ENCODE measurements at regions not wholly inside any gene's neighbourhood (a gene's known extent, or its start where the extent isn't known, plus 50 kb on each side); places are given as distances from the start of the nearest gene placed in this dataset.
A peak's percentile ranks its signal among the peaks of the same experiment; 100 is the strongest.

- intact Hi-C loops (cut with DNase I), result no loop called here
- DNase-seq (ENCODE audit: extremely low spot score in 2 of 2), result no peak
Measured at GRCh38 chr11:95445746-95446333, 214.8 kb upstream of the SESN3 start.

GRCh38 chr11:95444309-95445241 is 213.6 kb upstream of the SESN3 start:
- no peak for DNase-seq (ENCODE audit: extremely low spot score in 2 of 2)
- intact Hi-C loops (cut with DNase I), result no loop called here
- Histone ChIP-seq H3K9me3 (no peaks in the 10 kb centered on the region), H3K27ac (no peak overlapping the region), H3K27me3 (no peaks in the 10 kb centered on the region), H3K36me3 (no peaks in the 10 kb centered on the region), H3K4me3 (no peak overlapping the region), H3K4me1 (no peaks in the 10 kb centered on the region)
- TF ChIP-seq POLR2A (IDR thresholded peaks at IDR 0.05) (no peak), POLR2AphosphoS5 (IDR thresholded peaks at IDR 0.05; ENCODE audit: insufficient read depth in 1 of 2, low read depth in 1 of 2) (peak in 1 of 2 donors; percentile 67)

More at GRCh38 chr11:95445746-95446333, 214.8 kb upstream of the SESN3 start:
- H3K4me1 ChIP-seq, result no peaks in the 10 kb centered on the region
- H3K27me3 ChIP-seq, result no peaks in the 10 kb centered on the region
- no peak overlapping the region for H3K27ac ChIP-seq
- TF ChIP-seq CTCF (IDR thresholded peaks at IDR 0.05), result no peak
- H3K9me3 ChIP-seq, result no peaks in the 10 kb centered on the region
- H3K4me3 ChIP-seq, result no peak overlapping the region
- H3K36me3 ChIP-seq, result no peaks in the 10 kb centered on the region

GRCh38 chr11:95443386-95443785 is 212.4 kb upstream of the SESN3 start:
- no peaks in the 10 kb centered on the region for H3K9me3 ChIP-seq
- DNase-seq (ENCODE audit: extremely low spot score in 2 of 2), result no peak
- no peaks in the 10 kb centered on the region for H3K27me3 ChIP-seq
- H3K4me3 ChIP-seq, result no peak overlapping the region
- H3K27ac ChIP-seq, result no peak overlapping the region
- intact Hi-C loops (cut with DNase I), result no loop called here
- no peak for TF ChIP-seq POLR2AphosphoS5 (IDR thresholded peaks at IDR 0.05; ENCODE audit: insufficient read depth in 1 of 2, low read depth in 1 of 2)
- TF ChIP-seq POLR2A (IDR thresholded peaks at IDR 0.05), result no peak
- no peak for TF ChIP-seq CTCF (IDR thresholded peaks at IDR 0.05)
- H3K4me1 ChIP-seq, result no peaks in the 10 kb centered on the region
- no peaks in the 10 kb centered on the region for H3K36me3 ChIP-seq

- Histone ChIP-seq H3K4me3 (no peak overlapping the region), H3K27me3 (no peaks in the 10 kb centered on the region), H3K27ac (no peak overlapping the region), H3K9me3 (no peaks in the 10 kb centered on the region), H3K36me3 (no peaks in the 10 kb centered on the region), H3K4me1 (no peaks in the 10 kb centered on the region)
- DNase-seq (ENCODE audit: extremely low spot score in 2 of 2), result no peak
- intact Hi-C loops (cut with DNase I), result no loop called here
- TF ChIP-seq POLR2AphosphoS5 (IDR thresholded peaks at IDR 0.05; ENCODE audit: insufficient read depth in 1 of 2, low read depth in 1 of 2) (no peak), POLR2A (IDR thresholded peaks at IDR 0.05) (no peak), CTCF (IDR thresholded peaks at IDR 0.05) (no peak)
Measured at GRCh38 chr11:95442531-95443050, 211.6 kb upstream of the SESN3 start.

GRCh38 chr11:95435628-95436353 is 204.8 kb upstream of the SESN3 start:
- no peaks in the 10 kb centered on the region for H3K36me3 ChIP-seq
- H3K27ac ChIP-seq, result no peak overlapping the region
- no peaks in the 10 kb centered on the region for H3K27me3 ChIP-seq
- no peaks in the 10 kb centered on the region for H3K9me3 ChIP-seq
- no peak overlapping the region for H3K4me3 ChIP-seq
- intact Hi-C loops (cut with DNase I), result no loop called here
- H3K4me1 ChIP-seq, result peaks cover 6% of the 10 kb centered on the region
- no peak for TF ChIP-seq POLR2AphosphoS5 (IDR thresholded peaks at IDR 0.05; ENCODE audit: insufficient read depth in 1 of 2, low read depth in 1 of 2)
- no peak for TF ChIP-seq POLR2A (IDR thresholded peaks at IDR 0.05)
- no peak for TF ChIP-seq CTCF (IDR thresholded peaks at IDR 0.05)
- no peak for DNase-seq (ENCODE audit: extremely low spot score in 2 of 2)
